ENCODE measurements at regions not wholly inside any gene's neighbourhood (a gene's known extent, or its start where the extent isn't known, plus 50 kb on each side); places are given as distances from the start of the nearest gene placed in this dataset.
"Not testable (repeated sequence)": the region's sequence is repeated elsewhere in the genome, so short reads cannot be mapped to it uniquely, and the experiment has no call there.

DNA sequence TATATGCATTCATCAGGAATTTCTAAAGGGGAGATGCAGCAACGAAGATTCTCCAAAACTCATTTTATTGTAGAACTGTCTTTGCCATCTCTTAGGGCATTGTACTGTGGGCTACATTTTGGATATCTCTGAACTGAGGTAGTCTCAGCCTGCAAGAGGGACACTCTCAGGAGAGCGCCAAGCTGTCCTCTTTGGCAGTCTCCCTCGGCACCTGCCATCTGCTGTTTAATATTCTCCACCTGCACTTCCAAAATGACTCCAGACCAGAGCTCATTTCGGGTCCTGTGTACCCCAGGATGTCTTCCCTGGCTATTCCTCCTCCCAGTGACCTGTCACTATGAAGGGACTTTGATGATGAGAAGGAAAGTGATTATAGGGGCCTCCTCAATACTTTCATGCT lies 356.3 kb upstream of the C1orf174 start:
- DNase-seq: no peak
- 75 to 83% methylated on average over 4 of the region's 4 CpGs for WGBS, 2 donors
- Histone ChIP-seq H3K4me3 (replicated peaks in 1 of 3) (no peak overlapping the region), H3K9me3 (no peaks in the 10 kb centered on the region), H3K36me3 (no peaks in the 10 kb centered on the region), H3K27ac (no peak overlapping the region), H3K27me3 (no peaks in the 10 kb centered on the region), H3K4me1 (no peaks in the 10 kb centered on the region)
- intact Hi-C loops (cut with DNase I): no loop called here
- TF ChIP-seq CTCF (IDR thresholded peaks at IDR 0.05) (no peak), POLR2A (IDR thresholded peaks at IDR 0.05) (no peak)

DNA sequence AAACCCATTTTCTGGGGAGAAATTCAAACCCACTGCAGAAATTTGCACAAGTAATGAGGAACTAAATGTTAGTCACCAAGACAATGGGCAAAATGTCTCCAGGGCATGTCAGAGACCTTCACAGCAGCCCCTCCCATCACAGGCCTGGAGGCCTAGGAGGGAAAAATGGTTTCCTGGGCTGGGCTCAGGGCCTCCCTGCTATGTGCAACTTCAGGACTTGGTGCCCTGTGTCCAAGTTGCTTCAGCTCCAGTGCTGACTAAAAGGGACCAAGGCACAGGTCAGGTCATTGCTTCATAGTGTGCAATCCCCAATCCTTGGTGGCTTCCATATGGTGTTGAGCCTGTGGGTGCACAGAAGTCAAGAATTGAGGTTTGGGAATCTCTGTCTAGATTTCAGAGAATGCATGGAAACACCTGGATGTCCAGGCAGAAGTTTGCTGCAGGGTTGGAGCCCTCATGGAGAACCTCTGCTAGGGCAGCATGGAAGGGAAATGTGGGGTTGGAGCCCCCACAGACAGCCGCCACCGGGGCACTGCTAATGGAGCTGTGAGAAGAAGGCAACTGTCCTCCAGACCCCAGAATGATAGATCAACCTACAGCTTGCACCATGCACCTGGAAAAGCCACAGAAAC lies 358.2 kb upstream of the C1orf174 start:
- H3K27ac ChIP-seq; intact Hi-C loops (cut with DNase I); H3K9me3 ChIP-seq; H3K4me1 ChIP-seq; H3K36me3 ChIP-seq; H3K27me3 ChIP-seq; DNase-seq; H3K4me3 ChIP-seq (replicated peaks in 1 of 3): not testable (repeated sequence)
- 78 to 90% methylated on average over 2 of the region's 2 CpGs for WGBS, 2 donors

DNA sequence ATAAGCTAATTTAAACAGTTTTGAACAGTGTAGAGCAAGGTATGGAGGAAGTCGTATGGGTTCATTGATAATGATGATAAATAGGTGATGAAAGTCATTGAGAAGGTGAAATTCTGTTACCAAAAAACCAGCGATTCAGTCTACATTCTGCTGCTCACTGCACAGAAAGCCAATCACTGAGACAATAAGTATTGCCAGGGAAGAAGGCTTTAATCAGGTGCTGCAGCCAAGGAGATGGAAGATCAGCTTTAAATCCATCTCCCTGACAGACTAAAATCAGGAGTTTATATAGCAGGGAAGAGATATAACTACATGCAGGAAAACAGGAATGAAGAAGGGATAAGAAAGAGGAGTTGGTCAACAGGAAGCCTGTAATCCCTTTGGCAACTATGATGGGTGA lies 361.3 kb upstream of the C1orf174 start:
- Histone ChIP-seq H3K9me3 (no peaks in the 10 kb centered on the region), H3K4me3 (replicated peaks in 1 of 3) (no peak overlapping the region), H3K36me3 (no peaks in the 10 kb centered on the region), H3K27me3 (no peaks in the 10 kb centered on the region), H3K4me1 (no peaks in the 10 kb centered on the region), H3K27ac (no peak overlapping the region)
- DNase-seq: no peak
- 84 to 85% methylated on average over 2 of the region's 2 CpGs for WGBS, 2 donors
- intact Hi-C loops (cut with DNase I): no loop called here
- no peak for TF ChIP-seq POLR2A (IDR thresholded peaks at IDR 0.05)
- TF ChIP-seq CTCF (IDR thresholded peaks at IDR 0.05): no peak

DNA sequence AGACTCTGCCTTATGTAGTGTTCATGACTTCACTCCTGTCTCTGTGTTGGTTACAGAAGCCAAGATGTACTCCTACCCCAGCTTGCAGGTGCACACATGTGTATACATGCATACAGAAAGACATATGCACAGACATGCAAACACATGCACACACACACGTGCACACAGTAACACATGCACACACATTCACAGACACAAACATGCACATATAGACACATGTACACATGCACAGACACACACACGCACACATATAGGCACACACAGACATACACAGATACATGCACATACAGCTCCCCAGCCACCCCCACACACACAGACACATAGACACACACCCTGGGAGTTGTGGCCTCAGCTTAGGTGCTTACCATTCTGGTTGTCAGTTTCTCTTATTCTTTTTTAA lies 362.6 kb upstream of the C1orf174 start:
- 88 to 95% methylated on average over 2 of the region's 2 CpGs for WGBS, 2 donors
- no peaks in the 10 kb centered on the region for H3K4me1 ChIP-seq
- no peak overlapping the region for H3K27ac ChIP-seq
- no peak for DNase-seq
- TF ChIP-seq POLR2A (IDR thresholded peaks at IDR 0.05): no peak
- no peak for TF ChIP-seq CTCF (IDR thresholded peaks at IDR 0.05)
- H3K36me3 ChIP-seq: no peaks in the 10 kb centered on the region
- intact Hi-C loops (cut with DNase I): no loop called here
- no peak overlapping the region for H3K4me3 ChIP-seq (replicated peaks in 1 of 3)
- H3K27me3 ChIP-seq: no peaks in the 10 kb centered on the region
- H3K9me3 ChIP-seq: no peaks in the 10 kb centered on the region

DNA sequence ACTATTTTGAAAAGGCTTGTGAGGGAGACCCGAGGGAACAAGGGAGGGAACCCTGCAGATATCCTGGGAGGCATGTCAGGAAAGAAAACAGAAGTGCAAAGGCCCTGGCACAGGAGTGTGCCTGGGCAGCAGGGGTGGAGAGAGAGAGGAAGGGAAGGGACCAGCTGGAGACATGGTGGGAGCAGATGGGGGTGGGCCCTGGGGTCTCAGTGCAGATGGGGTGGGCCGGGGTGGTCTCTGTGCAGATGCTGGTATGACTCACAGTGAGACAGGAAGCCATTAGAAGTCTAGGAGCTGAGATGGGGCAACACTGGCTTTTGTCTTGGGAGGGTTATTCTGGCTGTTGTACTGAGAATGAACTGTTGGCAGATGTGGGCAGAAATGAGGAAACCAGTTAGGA lies 363.6 kb upstream of the C1orf174 start:
- 71 to 74% methylated on average over 2 of the region's 2 CpGs for WGBS, 2 donors
- no peak for TF ChIP-seq CTCF (IDR thresholded peaks at IDR 0.05)
- no peak for TF ChIP-seq POLR2A (IDR thresholded peaks at IDR 0.05)
- H3K9me3 ChIP-seq: no peaks in the 10 kb centered on the region

GRCh38 chr1:4265836-4266235 lies 365.8 kb upstream of the C1orf174 start:
- Histone ChIP-seq H3K4me1 (no peaks in the 10 kb centered on the region), H3K27ac (no peak overlapping the region), H3K27me3 (no peaks in the 10 kb centered on the region), H3K4me3 (replicated peaks in 1 of 3) (no peak overlapping the region), H3K9me3 (no peaks in the 10 kb centered on the region), H3K36me3 (no peaks in the 10 kb centered on the region)
- TF ChIP-seq POLR2A (IDR thresholded peaks at IDR 0.05) (no peak), CTCF (IDR thresholded peaks at IDR 0.05) (no peak)
- intact Hi-C loops (cut with DNase I): no loop called here
- 88 to 100% methylated on average over 1 of the region's 1 CpG for WGBS, 2 donors
- DNase-seq: no peak

More for the DNA sequence above, 363.6 kb upstream of the C1orf174 start:
- Histone ChIP-seq H3K4me1 (no peaks in the 10 kb centered on the region), H3K27ac (no peak overlapping the region), H3K36me3 (no peaks in the 10 kb centered on the region), H3K4me3 (replicated peaks in 1 of 3) (no peak overlapping the region), H3K27me3 (no peaks in the 10 kb centered on the region)
- intact Hi-C loops (cut with DNase I): no loop called here
- no peak for DNase-seq

All from thyroid gland (tissue), 4 donors.